Astrocyte of the spinal cord (primary cell): ENCODE measurements at regions not wholly inside any gene's neighbourhood (a gene's known extent, or its start where the extent isn't known, plus 50 kb on each side); places are given as distances from the start of the nearest gene placed in this dataset.

Experiments
- DNase-seq: peaks from one replicate; pipeline ENCODE4 v3.0.0; 2011; ENCODE audit warnings: low read depth, low spot score
- H3K4me3 ChIP-seq: 2 replicates; pipeline ENCODE4 v1.5.1; 2011; ENCODE audit warnings: low read depth, mild to moderate bottlenecking, low read length, moderate library complexity
- in situ Hi-C: cut with HindIII; loops from 2 replicates; pipeline ENCODE4 v1.10.0; 2017; ENCODE audit warnings: low sequenced_read_pairs
- TF ChIP-seq, protein P1 (sequence below): IDR thresholded peaks from 2 replicates; pipeline ENCODE4 v1.5.1; 2012; ENCODE audit warnings: low read depth, mild to moderate bottlenecking, low read length, inconsistent platforms

DNA sequence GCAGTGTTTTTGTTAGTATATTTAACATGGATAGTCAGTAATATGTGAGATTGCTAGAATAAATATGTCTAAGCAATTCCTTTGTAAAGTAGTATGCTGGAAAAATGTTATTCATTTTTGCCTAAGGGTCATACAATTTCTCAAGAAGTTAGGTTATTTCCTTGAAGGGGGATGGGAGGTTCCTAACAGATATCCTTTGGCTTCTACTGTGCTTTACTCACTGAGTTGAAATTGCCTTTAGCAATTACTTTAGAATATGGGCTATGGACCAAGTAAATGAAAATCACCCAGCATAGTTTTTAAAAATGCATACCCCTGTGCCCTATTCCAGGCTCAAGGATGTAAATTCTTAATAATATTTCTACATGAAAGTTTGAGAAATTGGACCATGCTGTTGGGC is 1386.4 kb upstream of the SLC39A10 start:
- H3K4me3 ChIP-seq: no peak overlapping the region
- no peak for DNase-seq
- TF ChIP-seq, protein P1, sequence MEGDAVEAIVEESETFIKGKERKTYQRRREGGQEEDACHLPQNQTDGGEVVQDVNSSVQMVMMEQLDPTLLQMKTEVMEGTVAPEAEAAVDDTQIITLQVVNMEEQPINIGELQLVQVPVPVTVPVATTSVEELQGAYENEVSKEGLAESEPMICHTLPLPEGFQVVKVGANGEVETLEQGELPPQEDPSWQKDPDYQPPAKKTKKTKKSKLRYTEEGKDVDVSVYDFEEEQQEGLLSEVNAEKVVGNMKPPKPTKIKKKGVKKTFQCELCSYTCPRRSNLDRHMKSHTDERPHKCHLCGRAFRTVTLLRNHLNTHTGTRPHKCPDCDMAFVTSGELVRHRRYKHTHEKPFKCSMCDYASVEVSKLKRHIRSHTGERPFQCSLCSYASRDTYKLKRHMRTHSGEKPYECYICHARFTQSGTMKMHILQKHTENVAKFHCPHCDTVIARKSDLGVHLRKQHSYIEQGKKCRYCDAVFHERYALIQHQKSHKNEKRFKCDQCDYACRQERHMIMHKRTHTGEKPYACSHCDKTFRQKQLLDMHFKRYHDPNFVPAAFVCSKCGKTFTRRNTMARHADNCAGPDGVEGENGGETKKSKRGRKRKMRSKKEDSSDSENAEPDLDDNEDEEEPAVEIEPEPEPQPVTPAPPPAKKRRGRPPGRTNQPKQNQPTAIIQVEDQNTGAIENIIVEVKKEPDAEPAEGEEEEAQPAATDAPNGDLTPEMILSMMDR: no peak
- in situ Hi-C loops: no loop called here

DNA sequence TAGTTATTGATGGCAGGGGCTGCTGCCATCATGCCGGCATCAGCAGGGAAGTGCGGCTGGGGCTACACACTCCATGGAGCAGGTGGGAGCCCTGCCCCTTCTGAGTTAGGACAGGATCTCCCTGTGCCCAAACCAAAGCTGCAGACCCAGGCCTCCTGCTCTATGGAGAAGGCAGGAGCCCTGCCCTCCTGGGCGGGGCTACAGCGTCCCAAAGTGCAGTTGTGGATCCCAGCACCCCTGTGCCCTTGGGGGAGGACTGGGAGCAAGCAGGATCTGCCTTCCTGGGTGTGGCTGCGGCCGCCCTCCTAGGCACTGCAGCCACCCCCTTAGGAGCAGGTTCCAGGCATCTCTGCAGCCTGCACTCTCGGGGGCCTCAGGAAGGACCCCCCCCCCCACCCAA is 1392.4 kb upstream of the SLC39A10 start:
- in situ Hi-C loops: no loop called here

GRCh38 chr2:194260185-194260584 is 1396.8 kb upstream of the SLC39A10 start:
- in situ Hi-C loops: no loop called here
- no peak overlapping the region for H3K4me3 ChIP-seq
- no peak for DNase-seq
- TF ChIP-seq, protein P1: no peak

More for the DNA sequence above, 1392.4 kb upstream of the SLC39A10 start:
- H3K4me3 ChIP-seq: no peak overlapping the region
- no peak for DNase-seq
- TF ChIP-seq, protein P1: no peak

GRCh38 chr2:194257095-194257494 is 1399.9 kb upstream of the SLC39A10 start:
- DNase-seq: no peak
- TF ChIP-seq, protein P1: no peak
- in situ Hi-C loops: no loop called here
- H3K4me3 ChIP-seq: no peak overlapping the region

DNA sequence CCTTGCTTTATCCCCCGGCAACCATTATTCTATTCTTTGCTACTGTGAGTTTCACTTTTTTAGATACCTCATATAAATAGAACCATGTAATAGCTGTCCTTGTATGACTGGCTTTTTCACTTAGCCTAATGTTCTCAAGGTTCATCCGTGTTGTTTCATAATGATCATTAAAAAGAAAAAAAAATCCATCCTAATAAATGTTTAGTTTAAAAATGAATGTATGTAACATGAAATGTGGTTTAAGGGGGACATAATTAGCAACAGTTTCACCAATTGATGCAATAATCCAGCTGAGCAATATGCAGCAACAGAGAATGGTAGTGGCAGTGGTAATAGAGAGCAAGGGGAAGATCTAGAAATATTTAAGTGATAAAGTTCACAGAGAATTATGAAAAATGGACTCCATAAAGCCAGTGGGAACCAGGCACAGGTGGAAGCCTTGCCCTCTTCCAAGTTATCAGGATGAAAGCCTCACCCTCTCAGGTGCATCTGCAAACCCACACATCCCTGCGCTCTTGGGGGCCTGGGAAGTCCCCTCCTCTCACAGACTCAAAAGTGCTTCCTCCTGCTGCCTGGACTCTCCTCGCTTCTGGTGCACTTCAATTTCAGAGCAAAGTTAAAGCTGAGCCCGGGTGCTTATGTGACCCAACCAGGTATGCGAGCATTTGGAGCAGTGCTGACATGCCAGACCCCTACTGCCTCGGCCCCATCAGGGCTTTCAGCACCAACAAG is 1403.3 kb upstream of the SLC39A10 start:
- TF ChIP-seq, protein P1: no peak
- in situ Hi-C loops: no loop called here
- H3K4me3 ChIP-seq: no peak overlapping the region

DNA sequence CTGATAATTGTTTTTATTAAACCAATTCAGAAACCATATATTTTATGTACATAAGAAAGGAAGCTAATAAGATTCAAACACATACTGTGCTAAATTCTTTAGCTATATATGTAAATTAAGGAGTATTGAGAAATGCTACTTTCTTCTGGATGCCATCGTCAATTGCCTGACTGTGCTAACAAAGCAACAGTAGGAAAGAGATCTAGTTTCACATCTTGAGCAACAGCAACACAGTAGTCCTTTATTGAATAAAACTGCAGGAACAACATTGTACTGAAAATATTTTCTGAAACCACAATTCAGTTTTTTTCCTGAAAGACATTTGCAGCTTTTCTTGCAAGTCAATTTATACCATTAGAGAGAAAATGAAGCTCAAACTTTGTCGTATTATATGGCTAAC is 1404.9 kb upstream of the SLC39A10 start:
- H3K4me3 ChIP-seq: no peak overlapping the region
- in situ Hi-C loops: no loop called here
- TF ChIP-seq, protein P1: no peak
- DNase-seq: peak; percentile 14

More for the DNA sequence above, 1403.3 kb upstream of the SLC39A10 start:
- DNase-seq: no peak

- no peak overlapping the region for H3K4me3 ChIP-seq
- TF ChIP-seq, protein P1: no peak
- DNase-seq: no peak
- in situ Hi-C loops: no loop called here
These were observed 1424.4 kb upstream of the SLC39A10 start for GRCh38 chr2:194232600-194232999.
